Stimulated activated naive CD8-positive, alpha-beta T cell treated with anti-CD3 and anti-CD28 coated beads, Interleukin-15, Interleukin-2, amounts not matched to agents 100 ng/mL and 50 ng/mL, for 24 hours (primary cell): ENCODE measurements at regions not wholly inside any gene's neighbourhood (a gene's known extent, or its start where the extent isn't known, plus 50 kb on each side); places are given as distances from the start of the nearest gene placed in this dataset.
"Not testable (repeated sequence)": the region's sequence is repeated elsewhere in the genome, so short reads cannot be mapped to it uniquely, and the experiment has no call there.

ENCODE experiments used
- H3K27ac Mint-ChIP-seq: one replicate; pipeline ENCODE4 v1.8.0; 2021; ENCODE audit warnings: mild to moderate bottlenecking, mixed read lengths
- H3K27me3 Mint-ChIP-seq: one replicate; pipeline ENCODE4 v1.8.0; 2021; ENCODE audit warnings: mixed read lengths
- H3K36me3 Mint-ChIP-seq: one replicate; pipeline ENCODE4 v1.8.0; 2021; ENCODE audit warnings: low read depth, mixed read lengths
- H3K4me1 Mint-ChIP-seq: one replicate; pipeline ENCODE4 v1.8.0; 2021; ENCODE audit warnings: low read depth, mixed read lengths
- H3K4me3 Mint-ChIP-seq: one replicate; pipeline ENCODE4 v1.8.0; 2021; ENCODE audit warnings: mild to moderate bottlenecking, mixed read lengths
- H3K9me3 Mint-ChIP-seq: one replicate; pipeline ENCODE4 v1.8.0; 2021; ENCODE audit warnings: mixed read lengths

GRCh38 chr1:244150071-244150470 is 99.0 kb downstream of the ZBTB18 start:
- no peak overlapping the region for H3K4me3 Mint-ChIP-seq
- no peak overlapping the region for H3K27ac Mint-ChIP-seq
- H3K4me1 Mint-ChIP-seq = peaks cover 11% of the 10 kb centered on the region
- no peaks in the 10 kb centered on the region for H3K9me3 Mint-ChIP-seq
- H3K27me3 Mint-ChIP-seq = peaks cover 3% of the 10 kb centered on the region
- no peaks in the 10 kb centered on the region for H3K36me3 Mint-ChIP-seq

- H3K27me3 Mint-ChIP-seq = peaks cover 3% of the 10 kb centered on the region
- no peak overlapping the region for H3K4me3 Mint-ChIP-seq
- no peaks in the 10 kb centered on the region for H3K36me3 Mint-ChIP-seq
- no peaks in the 10 kb centered on the region for H3K9me3 Mint-ChIP-seq
- no peak overlapping the region for H3K27ac Mint-ChIP-seq
- peaks cover 11% of the 10 kb centered on the region for H3K4me1 Mint-ChIP-seq
Observed at GRCh38 chr1:244150665-244151064, 99.6 kb downstream of the ZBTB18 start.

GRCh38 chr1:244151537-244151936 is 100.5 kb downstream of the ZBTB18 start:
- Mint-ChIP-seq H3K36me3 (no peaks in the 10 kb centered on the region), H3K27ac (no peak overlapping the region), H3K27me3 (no peaks in the 10 kb centered on the region), H3K9me3 (no peaks in the 10 kb centered on the region), H3K4me1 (peaks cover 11% of the 10 kb centered on the region), H3K4me3 (no peak overlapping the region)

GRCh38 chr1:244154508-244154871 is 103.4 kb downstream of the ZBTB18 start:
- H3K9me3 Mint-ChIP-seq = no peaks in the 10 kb centered on the region
- H3K4me1 Mint-ChIP-seq = peaks cover 11% of the 10 kb centered on the region
- H3K4me3 Mint-ChIP-seq = no peak overlapping the region
- H3K36me3 Mint-ChIP-seq = no peaks in the 10 kb centered on the region
- H3K27ac Mint-ChIP-seq = no peak overlapping the region
- no peaks in the 10 kb centered on the region for H3K27me3 Mint-ChIP-seq

- H3K4me3 Mint-ChIP-seq = no peak overlapping the region
- H3K36me3 Mint-ChIP-seq = no peaks in the 10 kb centered on the region
- H3K27me3 Mint-ChIP-seq = no peaks in the 10 kb centered on the region
- H3K27ac Mint-ChIP-seq = no peak overlapping the region
- peaks cover 10% of the 10 kb centered on the region for H3K4me1 Mint-ChIP-seq
- no peaks in the 10 kb centered on the region for H3K9me3 Mint-ChIP-seq
Observed at GRCh38 chr1:244154872-244155531, 103.9 kb downstream of the ZBTB18 start.

- Mint-ChIP-seq H3K27me3 (no peaks in the 10 kb centered on the region), H3K9me3 (no peaks in the 10 kb centered on the region), H3K27ac (no peak overlapping the region), H3K4me1 (peaks cover 4% of the 10 kb centered on the region), H3K4me3 (no peak overlapping the region), H3K36me3 (no peaks in the 10 kb centered on the region)
Observed at GRCh38 chr1:244155661-244156060, 104.6 kb downstream of the ZBTB18 start.

- not testable (repeated sequence) for H3K27ac Mint-ChIP-seq, H3K4me1 Mint-ChIP-seq, H3K27me3 Mint-ChIP-seq, H3K4me3 Mint-ChIP-seq, H3K36me3 Mint-ChIP-seq, H3K9me3 Mint-ChIP-seq
Observed at GRCh38 chr1:244156617-244157016, 105.5 kb downstream of the ZBTB18 start.

GRCh38 chr1:244157731-244158438 is 106.8 kb downstream of the ZBTB18 start:
- Mint-ChIP-seq H3K27ac (no peak overlapping the region), H3K9me3 (no peaks in the 10 kb centered on the region), H3K36me3 (no peaks in the 10 kb centered on the region), H3K4me3 (no peak overlapping the region), H3K4me1 (no peaks in the 10 kb centered on the region), H3K27me3 (no peaks in the 10 kb centered on the region)

GRCh38 chr1:244159646-244160045 is 108.6 kb downstream of the ZBTB18 start:
- H3K36me3 Mint-ChIP-seq = no peaks in the 10 kb centered on the region
- no peak overlapping the region for H3K27ac Mint-ChIP-seq
- no peaks in the 10 kb centered on the region for H3K9me3 Mint-ChIP-seq
- H3K4me3 Mint-ChIP-seq = no peak overlapping the region
- H3K27me3 Mint-ChIP-seq = no peaks in the 10 kb centered on the region
- H3K4me1 Mint-ChIP-seq = no peaks in the 10 kb centered on the region

GRCh38 chr1:244160455-244161235 is 109.6 kb downstream of the ZBTB18 start:
- no peaks in the 10 kb centered on the region for H3K4me1 Mint-ChIP-seq
- H3K36me3 Mint-ChIP-seq = no peaks in the 10 kb centered on the region
- H3K27ac Mint-ChIP-seq = no peak overlapping the region
- no peak overlapping the region for H3K4me3 Mint-ChIP-seq
- no peaks in the 10 kb centered on the region for H3K9me3 Mint-ChIP-seq
- H3K27me3 Mint-ChIP-seq = no peaks in the 10 kb centered on the region

- Mint-ChIP-seq H3K4me1 (no peaks in the 10 kb centered on the region), H3K27me3 (no peaks in the 10 kb centered on the region), H3K36me3 (no peaks in the 10 kb centered on the region), H3K4me3 (no peak overlapping the region), H3K9me3 (no peaks in the 10 kb centered on the region), H3K27ac (no peak overlapping the region)
Observed at GRCh38 chr1:244161236-244161510, 110.1 kb downstream of the ZBTB18 start.

- no peaks in the 10 kb centered on the region for H3K4me1 Mint-ChIP-seq
- no peaks in the 10 kb centered on the region for H3K9me3 Mint-ChIP-seq
- H3K27me3 Mint-ChIP-seq = no peaks in the 10 kb centered on the region
- H3K36me3 Mint-ChIP-seq = no peaks in the 10 kb centered on the region
- H3K27ac Mint-ChIP-seq = no peak overlapping the region
- H3K4me3 Mint-ChIP-seq = no peak overlapping the region
Observed at GRCh38 chr1:244162786-244163530, 111.9 kb downstream of the ZBTB18 start.

GRCh38 chr1:244163861-244164510 is 112.9 kb downstream of the ZBTB18 start:
- Mint-ChIP-seq H3K4me3 (no peak overlapping the region), H3K27ac (no peak overlapping the region), H3K27me3 (no peaks in the 10 kb centered on the region), H3K4me1 (no peaks in the 10 kb centered on the region), H3K36me3 (no peaks in the 10 kb centered on the region), H3K9me3 (no peaks in the 10 kb centered on the region)

- Mint-ChIP-seq H3K4me3 (no peak overlapping the region), H3K9me3 (no peaks in the 10 kb centered on the region), H3K27ac (no peak overlapping the region), H3K27me3 (no peaks in the 10 kb centered on the region), H3K36me3 (no peaks in the 10 kb centered on the region), H3K4me1 (no peaks in the 10 kb centered on the region)
Observed at GRCh38 chr1:244164511-244164890, 113.4 kb downstream of the ZBTB18 start.

- Mint-ChIP-seq H3K9me3 (no peaks in the 10 kb centered on the region), H3K4me3 (no peak overlapping the region), H3K36me3 (no peaks in the 10 kb centered on the region)
Observed at GRCh38 chr1:244165021-244165420, 113.9 kb downstream of the ZBTB18 start.

More at GRCh38 chr1:244165021-244165420, 113.9 kb downstream of the ZBTB18 start:
- Mint-ChIP-seq H3K27me3 (no peaks in the 10 kb centered on the region), H3K27ac (no peak overlapping the region), H3K4me1 (no peaks in the 10 kb centered on the region)
